GM18868 (cell line): ENCODE measurements at regions not wholly inside any gene's neighbourhood (a gene's known extent, or its start where the extent isn't known, plus 50 kb on each side); places are given as distances from the start of the nearest gene placed in this dataset.
A peak's percentile ranks its signal among the peaks of the same experiment; 100 is the strongest.

Experiments
- ATAC-seq: cut with Tn5 transposase; IDR thresholded peaks from one replicate; pipeline ENCODE4 v1.9.1; 2021; ENCODE audit warnings: mild to moderate bottlenecking, moderate library complexity; ENCODE audit not compliant: unreplicated experiment

DNA sequence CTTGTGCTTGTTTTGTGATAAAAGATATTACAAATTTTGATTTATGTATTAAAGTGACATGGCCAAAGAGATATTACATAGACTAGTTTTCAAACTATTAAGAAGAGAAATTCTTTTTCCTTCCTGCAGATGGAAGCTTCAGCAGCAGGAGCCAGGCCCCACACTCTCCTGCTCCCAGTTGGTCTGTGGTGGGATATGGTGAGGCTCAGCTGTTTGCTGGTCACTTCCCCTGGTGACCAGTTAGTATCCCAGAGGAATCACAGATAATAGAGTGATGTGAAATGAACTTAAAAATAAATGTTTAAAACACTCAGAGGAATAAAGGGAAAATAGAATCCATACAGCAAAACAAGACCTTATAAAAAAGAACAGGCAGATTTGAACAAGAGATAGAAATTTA is 154.7 kb downstream of the KTN1 start:
- no peak for ATAC-seq

DNA sequence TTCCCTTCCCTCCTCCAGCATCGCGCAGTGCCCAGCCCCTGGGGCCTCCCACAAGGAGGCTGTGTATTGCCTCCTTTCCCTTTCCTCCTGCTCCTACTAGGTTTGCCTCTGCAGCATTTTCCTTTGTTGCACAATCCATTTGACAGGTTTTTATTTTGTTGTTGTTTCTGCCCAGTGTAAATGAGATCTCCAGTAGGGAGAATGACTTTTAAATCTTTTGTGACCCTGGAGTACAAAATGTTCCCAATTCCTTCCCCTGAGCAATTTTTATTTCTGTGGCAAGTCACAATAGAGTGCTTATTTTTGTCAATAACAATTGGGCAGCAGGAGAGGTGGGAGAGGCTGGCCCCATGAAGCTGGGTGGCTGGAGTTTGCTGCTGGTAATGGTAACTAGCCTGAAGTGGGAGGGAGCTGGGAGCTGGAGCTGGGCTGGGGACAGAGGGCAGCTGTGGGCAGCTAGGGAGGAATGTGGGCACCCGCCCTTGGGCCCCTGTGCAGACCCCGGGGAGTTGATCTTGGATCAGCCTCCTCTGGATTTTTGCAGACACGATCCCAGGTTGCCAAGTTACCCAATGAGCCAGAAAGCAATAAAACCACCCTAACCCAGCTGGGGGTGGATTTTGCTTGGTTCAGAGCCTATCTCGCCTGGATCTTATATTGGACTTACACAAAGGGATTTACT is 160.1 kb downstream of the KTN1 start:
- no peak for ATAC-seq

DNA sequence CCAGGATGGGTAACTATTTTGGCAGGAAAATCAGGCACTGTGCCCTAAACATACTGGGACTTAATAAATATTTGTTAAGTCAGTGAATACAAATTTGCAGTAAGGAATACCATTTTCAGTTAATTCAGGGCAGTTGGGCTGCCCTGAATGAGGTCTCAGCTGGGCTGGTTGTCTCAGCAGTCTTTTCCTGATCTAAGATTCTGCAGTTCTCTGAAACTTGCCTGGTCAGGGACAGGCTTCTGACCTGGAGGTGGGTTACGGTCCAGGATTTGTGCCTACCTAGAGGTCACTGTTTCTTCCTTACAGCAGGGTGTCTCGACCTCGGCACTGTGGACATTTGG is 160.6 kb downstream of the KTN1 start:
- no peak for ATAC-seq

DNA sequence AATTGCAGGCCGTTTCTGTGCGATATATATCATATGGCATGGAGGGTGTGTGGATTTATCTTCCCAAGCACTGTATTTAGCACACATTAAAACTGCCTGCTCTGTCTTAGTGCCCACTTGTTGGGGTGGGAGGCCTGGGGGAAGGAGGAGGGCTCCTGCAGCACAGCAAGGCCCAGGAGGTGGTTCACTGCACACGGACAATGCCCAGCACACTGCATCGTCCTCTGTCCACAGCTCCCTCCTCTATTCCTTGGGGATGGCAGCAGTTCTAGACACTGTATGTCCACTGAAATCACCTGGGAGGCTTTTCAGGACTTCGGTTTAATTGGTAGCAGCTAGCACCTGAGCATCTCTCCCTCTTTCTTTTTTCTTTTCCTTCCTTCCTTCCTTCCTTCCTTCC is 161.2 kb downstream of the KTN1 start:
- ATAC-seq, result no peak

DNA sequence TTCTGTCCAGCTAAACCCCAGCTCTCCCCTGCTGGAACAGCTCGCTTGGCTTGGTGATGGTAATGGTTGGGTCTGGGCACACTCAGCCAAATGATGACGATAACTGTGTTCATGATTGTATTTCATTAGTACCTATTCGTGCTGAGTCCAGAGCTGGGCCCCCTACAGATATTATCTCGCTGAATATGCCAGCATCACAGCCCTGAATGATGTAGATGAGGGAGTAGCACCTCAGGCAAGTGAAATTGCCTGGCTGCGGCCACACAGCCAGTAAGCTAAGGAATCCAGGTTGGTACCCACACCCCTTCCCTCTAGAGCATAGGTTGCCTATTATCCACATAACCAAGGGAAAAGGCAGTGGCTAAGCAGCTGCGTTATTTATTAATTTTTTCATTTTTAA is 163.5 kb downstream of the KTN1 start:
- ATAC-seq, result no peak

DNA sequence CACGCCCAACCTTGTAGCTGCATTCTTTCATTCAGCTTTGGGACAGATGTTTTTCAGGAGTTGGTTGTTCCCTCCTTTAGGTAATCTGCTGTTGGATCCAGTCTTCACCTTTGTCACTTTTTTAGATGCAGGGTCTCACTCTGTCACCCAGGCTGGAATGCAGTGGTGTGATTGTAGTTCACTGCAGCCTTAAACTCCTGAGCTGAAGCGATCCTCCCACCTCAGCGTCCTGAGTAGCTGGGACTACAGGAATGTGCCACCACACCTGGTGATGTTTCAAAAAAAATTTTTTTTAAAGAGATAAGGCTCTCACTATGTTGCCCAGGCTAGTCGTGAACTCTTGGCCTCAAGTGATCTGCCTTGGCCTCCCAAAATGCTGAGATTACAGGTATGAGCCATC is 164.3 kb downstream of the KTN1 start:
- ATAC-seq, result no peak

DNA sequence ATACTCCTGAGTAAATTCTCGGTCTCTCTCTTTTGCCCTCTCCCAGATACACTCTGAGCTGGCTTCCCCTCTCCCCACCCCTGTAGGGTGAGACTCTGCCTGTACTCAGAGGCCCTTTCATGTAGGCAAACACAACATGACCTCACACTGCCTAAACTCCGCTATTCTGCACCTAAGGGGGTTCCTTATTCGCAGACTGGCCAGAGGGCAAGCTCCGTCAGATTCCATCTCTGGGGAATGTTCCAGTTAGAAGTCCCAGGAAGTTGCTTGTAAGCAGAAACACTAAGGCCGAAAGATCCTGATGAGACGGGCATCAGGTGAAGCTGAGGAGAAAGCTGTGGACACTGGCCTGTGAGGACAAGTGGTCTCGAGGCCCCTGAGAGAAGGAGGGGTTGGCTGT is 165.9 kb downstream of the KTN1 start:
- ATAC-seq, result no peak

DNA sequence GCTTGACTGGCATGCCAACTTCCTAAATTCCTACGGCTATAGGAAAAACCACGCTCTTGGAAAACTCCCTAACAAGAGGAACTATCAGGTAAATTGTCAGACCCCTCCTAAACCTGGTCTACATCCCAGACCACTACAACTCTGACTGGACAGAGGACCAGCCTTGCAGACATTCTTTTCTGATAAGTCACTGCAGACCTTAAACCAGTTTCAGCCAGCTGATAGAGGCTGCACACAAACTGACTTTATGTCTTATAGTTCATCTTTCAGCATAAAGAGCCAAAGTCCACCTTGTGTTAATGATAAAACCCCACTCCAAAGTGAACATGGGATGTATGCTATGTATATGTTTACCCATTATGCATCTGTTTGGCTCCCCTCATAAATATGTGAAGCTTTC is 166.6 kb downstream of the KTN1 start:
- ATAC-seq, result no peak

DNA sequence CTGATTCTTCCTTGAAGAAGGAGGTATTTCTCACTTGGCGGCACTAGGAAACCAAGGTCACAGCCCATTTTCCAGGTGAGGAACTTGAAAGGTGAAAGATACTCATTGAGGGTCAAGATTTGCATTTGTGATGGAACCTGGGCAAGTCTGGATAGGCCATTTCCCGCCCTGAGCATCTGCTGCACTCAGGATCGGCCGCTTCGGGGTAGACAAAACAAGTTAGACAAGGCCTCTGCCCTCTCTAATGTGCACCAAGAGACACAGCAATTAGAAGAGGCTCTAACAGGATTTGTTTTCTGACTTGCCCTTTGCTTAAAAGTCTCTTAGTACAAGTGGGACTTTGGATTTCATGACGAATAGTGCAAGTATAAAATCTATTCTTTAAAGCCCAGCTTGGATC is 167.2 kb downstream of the KTN1 start:
- no peak for ATAC-seq

DNA sequence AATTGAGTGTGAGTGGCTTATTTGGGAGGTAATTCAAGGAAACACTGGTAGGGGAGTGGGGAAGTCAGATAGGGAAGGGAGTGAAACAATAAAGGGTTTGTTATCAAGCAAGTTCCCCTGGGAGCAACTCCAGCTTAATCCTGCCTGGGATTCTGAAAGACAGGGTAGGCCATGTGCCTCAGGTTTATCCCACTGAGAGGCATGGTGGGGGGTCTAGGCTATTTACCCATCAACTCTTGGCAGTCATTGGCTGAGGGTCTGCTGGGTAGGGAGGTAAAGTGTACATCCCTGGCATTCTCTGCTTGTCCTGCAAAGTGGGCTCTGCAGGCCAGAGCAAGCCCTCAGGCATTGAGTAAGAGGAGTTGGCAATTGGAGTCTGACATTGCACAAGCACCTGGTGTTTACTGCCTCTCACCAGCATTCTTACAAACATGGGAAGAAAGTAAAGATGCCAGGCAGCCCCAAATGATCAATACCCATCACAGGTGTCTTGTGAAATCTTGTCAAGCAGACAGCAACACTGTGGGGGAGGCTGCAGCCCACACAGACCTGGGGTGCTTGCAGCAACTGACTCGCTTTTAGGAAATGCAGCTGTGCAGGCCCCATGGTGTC is 169.3 kb downstream of the KTN1 start:
- no peak for ATAC-seq

DNA sequence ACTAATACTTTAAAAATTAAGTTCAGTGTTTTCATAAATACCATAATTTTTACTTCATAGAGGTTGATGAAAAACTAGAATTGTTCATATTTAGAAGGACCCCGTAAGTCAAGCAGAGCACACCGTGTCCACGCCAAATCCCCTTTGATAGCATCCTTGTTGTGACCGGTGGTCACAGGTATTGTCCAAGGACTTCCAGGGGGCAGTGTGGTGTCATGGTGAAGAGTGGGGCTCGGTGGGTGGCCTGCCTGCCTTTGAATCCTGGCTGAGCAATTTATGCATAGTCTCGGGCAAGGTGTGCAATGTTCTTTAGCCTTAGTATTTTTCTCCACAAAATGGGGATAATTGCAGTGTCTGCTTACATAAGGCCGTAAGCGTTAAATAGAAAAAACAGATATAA is 169.9 kb downstream of the KTN1 start:
- no peak for ATAC-seq

DNA sequence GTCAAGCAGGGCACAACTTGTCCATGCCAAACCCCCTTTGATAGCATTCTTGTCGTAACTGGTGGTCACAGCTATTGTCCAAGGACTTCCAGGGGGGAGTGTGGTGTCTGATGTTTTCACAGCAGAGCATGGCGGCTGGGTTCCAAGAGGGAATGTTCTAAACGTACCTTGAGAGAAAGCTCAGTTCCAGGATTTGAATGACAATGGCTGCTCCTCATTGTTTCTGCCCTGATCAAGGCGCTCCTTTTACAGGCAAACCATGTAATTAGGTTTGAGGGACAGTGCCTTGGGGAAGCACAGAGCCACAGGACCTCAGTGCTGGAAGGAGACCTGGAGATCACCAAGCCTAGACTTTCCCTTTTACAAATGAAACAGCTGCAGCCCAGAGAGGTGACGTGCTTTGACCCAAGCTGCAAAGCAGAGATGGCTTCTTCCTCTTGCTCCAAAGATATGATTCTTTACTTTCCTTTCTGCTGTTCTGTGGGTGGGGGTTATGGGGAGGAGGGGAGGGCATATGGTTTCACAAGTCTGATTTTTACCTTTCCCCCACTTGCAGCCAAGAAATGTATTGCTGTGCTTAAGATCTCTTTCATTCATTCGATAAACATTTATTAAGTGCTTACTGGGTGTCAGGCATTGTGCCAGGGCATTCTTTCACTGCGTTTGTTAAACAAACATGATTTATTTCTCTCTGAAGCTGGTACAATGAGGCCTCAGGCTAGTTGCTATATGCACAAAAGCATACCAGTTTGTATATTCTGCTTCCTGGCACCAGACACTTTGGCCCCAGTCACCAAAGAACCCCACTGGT is 172.8 kb downstream of the KTN1 start:
- ATAC-seq, result no peak

DNA sequence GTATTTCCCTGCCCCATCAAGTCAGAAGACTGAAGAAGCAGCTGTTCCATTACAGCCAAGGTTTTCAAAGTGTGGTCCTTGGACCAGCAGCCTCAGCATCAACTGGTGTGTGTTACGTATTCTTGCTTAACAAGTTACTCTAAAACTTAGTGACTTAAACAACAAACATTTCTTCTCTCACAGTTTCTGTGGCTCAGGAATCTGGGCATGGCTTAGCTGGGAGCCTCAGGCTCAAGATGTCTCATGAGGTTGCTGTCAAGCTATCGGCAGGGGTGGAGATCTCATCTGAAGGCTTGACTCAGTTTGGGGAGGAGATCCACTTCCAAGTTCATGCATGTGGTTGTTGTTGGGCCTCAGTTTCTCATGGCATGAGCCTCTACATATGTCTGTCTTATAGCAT is 174.5 kb downstream of the KTN1 start:
- no peak for ATAC-seq

DNA sequence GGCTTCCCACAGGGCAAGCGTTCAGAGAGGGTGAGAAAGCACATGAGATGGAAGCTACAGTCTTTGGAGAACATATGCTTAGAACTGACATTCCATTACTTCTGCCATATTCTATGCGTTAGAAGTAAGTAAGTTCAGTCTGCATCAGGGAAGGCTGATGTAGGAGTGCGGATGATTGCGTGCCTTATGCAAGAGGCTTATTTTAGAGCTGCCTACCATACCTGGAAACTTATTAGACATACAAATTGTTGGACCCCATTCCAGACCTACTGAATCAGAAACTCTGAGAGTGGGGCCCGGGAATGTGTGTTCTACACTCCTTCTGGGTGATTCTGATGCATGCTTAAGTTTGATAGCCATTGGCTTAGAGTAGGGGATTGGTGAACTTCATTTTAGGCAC is 174.9 kb downstream of the KTN1 start:
- ATAC-seq, result no peak

DNA sequence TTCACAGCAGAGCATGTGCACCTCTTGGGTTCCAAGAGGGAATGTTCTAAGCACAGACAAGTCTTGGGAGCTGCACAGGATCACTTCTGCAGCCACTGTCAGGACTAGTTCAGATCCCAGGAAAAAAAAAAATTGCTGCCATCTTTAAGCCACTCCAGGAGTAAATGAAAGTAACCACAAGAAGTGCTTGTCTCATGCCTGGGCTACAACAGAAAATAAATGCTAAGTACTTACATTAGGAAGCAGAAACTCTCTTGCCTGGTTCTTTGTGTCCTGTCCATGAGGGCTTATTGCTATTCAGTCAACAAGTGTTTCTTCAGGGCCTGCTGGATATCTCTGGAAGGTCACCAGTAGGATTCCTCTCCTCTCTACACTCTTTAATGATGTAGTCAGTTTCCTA is 176.1 kb downstream of the KTN1 start:
- ATAC-seq, result no peak

DNA sequence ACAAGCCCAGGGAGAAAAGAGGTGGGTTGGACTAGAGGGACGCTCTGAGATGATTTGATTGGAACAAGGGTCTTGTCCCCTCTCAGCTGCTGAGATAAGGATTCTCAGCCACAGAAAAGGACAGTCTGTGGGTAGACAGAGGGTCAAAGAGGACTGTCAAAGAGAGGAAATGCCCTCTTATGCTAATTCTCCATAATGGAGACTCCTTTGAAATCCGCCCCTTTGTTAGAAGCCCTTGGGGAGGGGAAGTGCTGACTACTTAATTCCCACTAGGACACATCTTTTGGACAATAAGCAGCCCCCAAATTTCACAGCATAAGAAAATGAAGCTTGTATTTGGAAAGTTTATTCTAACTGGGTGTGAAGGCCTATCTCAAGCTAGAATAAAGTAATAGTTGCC is 176.6 kb downstream of the KTN1 start:
- ATAC-seq, result no peak

DNA sequence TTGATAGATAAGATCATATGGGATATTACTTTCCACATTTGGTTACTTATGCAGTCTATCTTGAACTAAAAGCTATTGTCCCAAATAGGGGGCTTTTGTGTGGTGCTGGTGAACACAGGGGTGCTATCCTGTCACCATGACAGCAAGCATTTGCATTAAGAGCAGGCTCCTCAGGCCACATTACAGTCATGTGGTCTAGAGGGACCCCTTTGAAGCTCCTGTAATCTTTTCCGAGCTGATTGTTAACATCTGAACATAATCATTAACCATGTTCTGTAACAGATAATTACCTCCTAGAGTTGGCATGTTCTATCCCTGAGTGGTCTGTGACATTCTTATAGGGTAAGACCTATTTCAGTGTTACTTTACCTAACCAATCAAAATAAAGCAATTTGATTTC is 178.8 kb downstream of the KTN1 start:
- no peak for ATAC-seq

DNA sequence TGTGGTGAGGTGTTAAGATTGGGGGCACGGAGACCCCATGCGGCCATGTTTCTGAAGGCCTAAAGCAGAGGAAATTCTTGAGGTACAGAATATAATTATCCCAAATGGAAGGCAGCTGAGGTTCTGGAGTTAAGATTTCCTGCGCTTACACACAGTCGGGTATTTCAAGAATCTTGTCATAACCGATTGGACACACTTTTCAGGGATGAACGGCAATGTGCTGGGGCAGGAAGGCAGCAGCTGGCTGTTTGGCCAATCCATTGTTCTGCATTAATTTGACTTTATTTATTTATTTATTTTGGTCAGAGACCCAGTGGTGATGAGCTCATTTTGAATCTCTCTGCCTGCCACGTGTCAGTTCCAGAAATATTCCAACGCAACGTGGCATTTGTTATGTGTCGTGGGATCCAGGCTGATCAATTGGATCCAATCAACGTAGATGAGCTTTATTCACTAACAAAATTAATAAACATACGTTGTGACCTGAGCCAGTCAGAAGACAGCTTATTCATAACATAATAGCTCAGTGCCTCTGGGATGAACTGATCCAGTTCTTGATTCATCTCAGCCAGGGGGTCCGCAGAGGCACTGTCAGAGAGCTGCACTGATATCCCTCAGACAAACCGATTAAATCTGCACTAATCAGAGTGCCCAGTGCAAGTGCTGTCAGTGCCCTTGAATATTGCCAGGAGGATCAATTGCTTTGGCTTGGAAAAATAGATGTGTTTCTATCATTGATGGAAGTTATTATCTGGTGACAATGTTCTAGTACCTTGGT is 181.0 kb downstream of the KTN1 start:
- no peak for ATAC-seq

DNA sequence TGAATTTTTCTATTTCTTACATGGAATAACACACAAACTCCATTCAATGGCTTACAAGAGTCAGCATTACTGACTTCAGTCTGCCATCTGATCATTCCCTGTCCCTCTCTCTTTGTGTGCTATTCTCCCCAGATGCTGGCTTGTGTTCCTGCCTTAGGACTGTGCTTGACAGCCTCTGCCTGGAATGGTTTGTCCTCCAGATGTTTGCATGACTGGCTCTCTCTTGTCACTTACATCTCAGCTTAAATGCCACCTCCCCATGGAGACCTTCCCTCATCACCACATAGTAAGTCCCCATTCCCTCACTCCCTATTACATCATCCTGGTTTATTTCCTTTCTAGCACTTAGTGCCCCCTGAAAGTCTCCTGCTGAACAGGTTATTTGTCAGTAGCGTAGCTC is 181.6 kb downstream of the KTN1 start:
- ATAC-seq, result no peak

DNA sequence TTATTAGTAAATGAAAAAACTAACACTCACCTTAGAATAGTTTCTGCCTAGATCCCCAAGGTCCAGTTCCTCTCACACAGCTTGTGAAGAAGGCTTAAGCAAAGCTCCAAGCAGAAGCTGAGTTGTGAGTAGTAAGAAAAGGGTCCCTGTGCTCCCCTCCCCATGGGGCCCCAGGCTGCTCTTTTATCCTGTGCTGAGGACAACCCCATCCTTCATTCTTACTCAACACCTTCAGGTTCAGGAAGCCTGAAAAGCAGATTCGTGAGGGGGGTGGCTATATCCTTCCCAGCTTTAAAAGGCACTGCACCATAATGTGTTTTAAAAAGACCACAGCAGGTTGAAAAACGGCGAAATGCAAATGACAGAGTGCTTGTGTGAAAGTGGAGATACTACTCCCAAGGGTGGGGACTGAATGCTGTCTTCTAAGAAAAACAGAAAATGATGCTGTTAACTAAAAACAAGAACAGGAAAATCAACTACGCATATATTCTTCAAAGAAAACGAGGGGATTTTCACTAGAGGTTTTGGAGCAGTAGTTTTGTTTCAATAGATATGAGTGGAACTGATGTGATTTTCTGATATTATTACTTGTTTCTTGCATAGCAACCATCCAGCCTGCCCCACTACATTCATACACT is 182.7 kb downstream of the KTN1 start:
- ATAC-seq, result peak; percentile 58

DNA sequence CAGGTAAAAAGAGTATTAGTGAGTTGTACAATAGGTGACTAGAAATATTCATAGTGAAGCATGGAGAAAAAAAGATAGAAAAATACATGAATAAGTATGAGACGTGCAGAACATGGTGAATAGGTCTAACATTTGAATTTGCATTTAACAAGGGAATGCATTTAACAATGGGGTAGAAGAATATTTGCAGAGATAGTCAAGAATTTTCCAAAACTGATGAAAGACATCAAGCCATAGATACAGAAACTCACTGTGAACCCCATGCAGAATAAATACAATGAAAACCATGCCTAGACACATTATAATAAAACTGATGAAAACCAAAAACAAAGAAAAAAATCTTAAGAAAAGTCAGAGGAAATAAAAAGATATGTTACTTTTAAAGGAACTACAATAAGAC is 184.8 kb downstream of the KTN1 start:
- no peak for ATAC-seq
